PFSK-1 (cell line): ENCODE measurements at regions not wholly inside any gene's neighbourhood (a gene's known extent, or its start where the extent isn't known, plus 50 kb on each side); places are given as distances from the start of the nearest gene placed in this dataset.

Source experiments
- FOXP2 ChIP-seq: optimal IDR thresholded peaks from 2 replicates; pipeline ENCODE3; 2011; ENCODE audit warnings: borderline replicate concordance, control low read depth, inconsistent platforms; ENCODE audit not compliant: insufficient read depth; ENCODE audit errors: extremely low read length, extremely low read depth
- POLR2AphosphoS5 ChIP-seq: IDR thresholded peaks from 2 replicates; pipeline ENCODE4 v1.6.1; 2012; ENCODE audit warnings: low read depth, mild to moderate bottlenecking, control low read depth, low read length, moderate library complexity
- REST ChIP-seq, 2 experiments: IDR thresholded peaks; 2 replicates each; pipeline versions ENCODE4 v1.6.1 to v1.8.0; 2011 to 2012; ENCODE audit warnings: low read depth in 2 of 2, low read length in 2 of 2, control low read depth in 1 of 2, inconsistent platforms in 1 of 2, mild to moderate bottlenecking in 1 of 2, moderate library complexity in 1 of 2; ENCODE audit not compliant: insufficient read depth in 1 of 2
- SIN3A ChIP-seq: IDR thresholded peaks from 2 replicates; pipeline ENCODE4 v1.6.1; 2012; ENCODE audit warnings: mild to moderate bottlenecking, low read length, moderate library complexity, borderline replicate concordance; ENCODE audit not compliant: insufficient read depth
- TAF1 ChIP-seq: IDR thresholded peaks from 2 replicates; pipeline ENCODE4 v1.6.1; 2012; ENCODE audit warnings: low read length, control low read depth, borderline replicate concordance; ENCODE audit not compliant: insufficient read depth

GRCh38 chr2:45138904-45139303, 129.7 kb upstream of the SIX2 start:
- no peak for TF ChIP-seq SIN3A
- no peak for TF ChIP-seq REST (IDR thresholded peaks at IDR 0.05; ENCODE audit: insufficient read depth in 1 of 2, low read depth in 2 of 2, low read length in 2 of 2)
- TF ChIP-seq FOXP2 = no peak
- TF ChIP-seq POLR2AphosphoS5 = no peak
- TF ChIP-seq TAF1 = no peak

GRCh38 chr2:45137966-45138695, 128.9 kb upstream of the SIX2 start:
- TF ChIP-seq REST (IDR thresholded peaks at IDR 0.05; ENCODE audit: insufficient read depth in 1 of 2, low read depth in 2 of 2, low read length in 2 of 2) = no peak
- TF ChIP-seq POLR2AphosphoS5 = no peak
- no peak for TF ChIP-seq SIN3A
- no peak for TF ChIP-seq TAF1
- TF ChIP-seq FOXP2 = no peak

- TF ChIP-seq REST (IDR thresholded peaks at IDR 0.05; ENCODE audit: insufficient read depth in 1 of 2, low read depth in 2 of 2, low read length in 2 of 2) = no peak
- TF ChIP-seq FOXP2 = no peak
- TF ChIP-seq TAF1 = no peak
- TF ChIP-seq SIN3A = no peak
- no peak for TF ChIP-seq POLR2AphosphoS5
Measured at GRCh38 chr2:45134726-45135125, 125.5 kb upstream of the SIX2 start.

GRCh38 chr2:45134014-45134413, 124.8 kb upstream of the SIX2 start:
- TF ChIP-seq SIN3A = no peak
- no peak for TF ChIP-seq POLR2AphosphoS5
- no peak for TF ChIP-seq TAF1
- no peak for TF ChIP-seq FOXP2

GRCh38 chr2:45132551-45132950, 123.3 kb upstream of the SIX2 start:
- TF ChIP-seq TAF1 (no peak), REST (IDR thresholded peaks at IDR 0.05; ENCODE audit: insufficient read depth in 1 of 2, low read depth in 2 of 2, low read length in 2 of 2) (0 out of 4 replicates have a peak, but pooled peaks of 1 of the 2 experiments have one; percentile 29), FOXP2 (no peak)
